ENCODE measurements at regions not wholly inside any gene's neighbourhood (a gene's known extent, or its start where the extent isn't known, plus 50 kb on each side); places are given as distances from the start of the nearest gene placed in this dataset.

- H3K9me3 ChIP-seq (replicated peaks; ENCODE audit: low read length), result no peaks in the 10 kb centered on the region
- H3K9ac ChIP-seq (ENCODE audit: low read depth, low read length), result peak overlapping the region; percentile 77
- no peaks in the 10 kb centered on the region for H3K36me3 ChIP-seq (ENCODE audit: insufficient read depth, low read length)
- peaks cover 43% of the 10 kb centered on the region for H3K4me1 ChIP-seq (ENCODE audit: control insufficient read depth, insufficient read depth, low read length)
- H3K4me3 ChIP-seq (ENCODE audit: low read length), result no peak overlapping the region
- peak overlapping the region; percentile 17 for H3K4me2 ChIP-seq (ENCODE audit: low read length)
- no peaks in the 10 kb centered on the region for H3K27me3 ChIP-seq (ENCODE audit: control insufficient read depth, insufficient read depth, low read length)
Observed at GRCh38 chr2:203789618-203790017, 78.0 kb upstream of the CTLA4 start.

DNA sequence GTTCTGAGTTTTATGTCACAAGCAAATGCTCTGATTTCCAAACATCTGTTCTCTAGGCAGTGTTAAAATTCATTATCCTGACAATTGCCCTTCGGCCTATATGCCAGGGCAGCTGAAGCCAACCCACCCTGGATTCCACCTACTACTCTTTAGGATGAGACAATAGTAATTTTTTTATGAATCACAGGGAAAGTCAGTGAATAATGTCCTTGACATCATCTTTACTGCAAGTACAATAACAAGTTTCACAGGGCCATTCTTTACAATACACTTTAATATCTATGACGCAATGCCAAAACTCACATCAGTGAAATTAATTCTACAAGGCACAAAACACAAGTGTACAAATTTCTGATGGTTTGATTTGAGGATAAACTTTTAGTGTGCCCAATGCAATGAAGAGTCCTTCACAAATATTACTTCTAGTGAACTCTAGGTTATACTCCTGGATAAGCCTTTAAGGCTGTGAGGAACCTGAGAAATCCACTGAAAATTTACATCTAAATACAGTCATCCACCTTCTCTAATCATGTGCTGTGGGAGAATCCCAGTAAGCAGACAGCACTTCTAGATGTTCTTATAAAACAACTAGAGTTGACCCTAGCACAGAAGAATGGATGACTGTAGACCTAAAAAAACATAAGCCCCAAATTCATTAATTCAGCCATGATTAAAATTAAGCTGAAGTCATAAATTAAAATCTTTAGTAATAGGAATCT, 77.3 kb upstream of the CTLA4 start:
- Histone ChIP-seq H3K27me3 (ENCODE audit: control insufficient read depth, insufficient read depth, low read length) (no peaks in the 10 kb centered on the region), H3K36me3 (ENCODE audit: insufficient read depth, low read length) (no peaks in the 10 kb centered on the region), H3K9me3 (replicated peaks; ENCODE audit: low read length) (no peaks in the 10 kb centered on the region), H3K9ac (ENCODE audit: low read depth, low read length) (peak overlapping the region; percentile 77), H3K4me3 (ENCODE audit: low read length) (no peak overlapping the region), H3K4me2 (ENCODE audit: low read length) (peak overlapping the region; percentile 17), H3K4me1 (ENCODE audit: control insufficient read depth, insufficient read depth, low read length) (peaks cover 42% of the 10 kb centered on the region)

DNA sequence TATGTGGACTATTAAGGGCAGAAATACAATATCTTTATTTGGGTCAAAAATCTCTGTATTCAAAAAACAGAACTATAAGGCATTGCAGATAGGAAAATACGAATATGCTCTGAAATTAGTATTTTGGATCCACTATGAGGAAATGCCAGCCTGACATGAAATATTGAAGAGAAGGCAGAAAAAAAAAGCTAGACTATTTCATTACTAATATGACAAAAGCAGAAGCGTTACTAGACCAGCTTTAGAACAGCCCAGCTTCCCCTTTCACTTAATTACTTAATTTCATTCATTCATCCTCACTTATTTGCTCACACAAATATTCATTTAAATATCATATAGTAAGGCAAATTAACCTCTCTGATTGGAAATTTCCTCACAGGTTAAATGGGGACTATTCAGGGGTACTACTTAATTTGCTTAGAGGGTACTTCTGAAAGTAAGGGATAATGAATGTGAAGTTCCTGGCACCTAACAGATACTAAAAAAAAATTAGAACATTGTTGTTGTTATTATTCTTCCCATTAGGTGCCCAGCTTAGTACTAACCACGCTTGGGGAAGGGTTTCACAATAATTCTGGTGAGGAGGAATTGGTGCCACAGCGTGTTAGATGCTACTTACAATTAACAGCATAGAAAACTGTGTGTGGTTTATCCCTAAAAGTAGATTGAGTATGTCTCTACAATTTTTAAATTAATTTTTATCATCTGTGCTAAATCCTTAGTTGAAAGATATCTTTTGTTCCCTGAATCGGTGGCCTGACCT, 71.1 kb upstream of the CTLA4 start:
- no peak overlapping the region for H3K4me3 ChIP-seq (ENCODE audit: low read length)
- H3K9ac ChIP-seq (ENCODE audit: low read depth, low read length), result no peak overlapping the region
- no peaks in the 10 kb centered on the region for H3K36me3 ChIP-seq (ENCODE audit: insufficient read depth, low read length)
- H3K9me3 ChIP-seq (replicated peaks; ENCODE audit: low read length), result no peaks in the 10 kb centered on the region
- H3K27me3 ChIP-seq (ENCODE audit: control insufficient read depth, insufficient read depth, low read length), result no peaks in the 10 kb centered on the region
- no peak overlapping the region for H3K4me2 ChIP-seq (ENCODE audit: low read length)
- peaks cover 28% of the 10 kb centered on the region for H3K4me1 ChIP-seq (ENCODE audit: control insufficient read depth, insufficient read depth, low read length)

DNA sequence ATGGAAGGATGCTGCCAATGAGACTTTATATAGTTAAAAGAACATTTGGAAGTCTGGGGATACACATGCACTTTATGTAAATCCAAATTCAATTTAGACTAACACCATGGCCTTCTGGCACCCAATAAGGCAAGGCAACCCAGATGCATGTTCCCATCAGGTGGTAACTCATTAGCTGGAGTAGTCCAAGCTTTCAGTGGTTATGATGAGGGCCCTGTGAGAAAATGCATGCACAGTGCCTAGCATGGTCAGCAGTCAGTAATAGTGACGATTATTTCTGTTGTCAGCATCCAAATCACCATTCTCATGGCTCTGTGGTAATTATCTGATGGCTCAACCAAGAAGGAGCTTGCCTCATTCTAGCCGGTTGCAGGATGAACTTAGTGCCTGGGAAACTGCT, 70.3 kb upstream of the CTLA4 start:
- Histone ChIP-seq H3K9ac (ENCODE audit: low read depth, low read length) (peak overlapping the region; percentile 59), H3K4me2 (ENCODE audit: low read length) (no peak overlapping the region), H3K9me3 (replicated peaks; ENCODE audit: low read length) (no peaks in the 10 kb centered on the region), H3K27me3 (ENCODE audit: control insufficient read depth, insufficient read depth, low read length) (no peaks in the 10 kb centered on the region), H3K36me3 (ENCODE audit: insufficient read depth, low read length) (no peaks in the 10 kb centered on the region), H3K4me3 (ENCODE audit: low read length) (no peak overlapping the region), H3K4me1 (ENCODE audit: control insufficient read depth, insufficient read depth, low read length) (peaks cover 37% of the 10 kb centered on the region)

DNA sequence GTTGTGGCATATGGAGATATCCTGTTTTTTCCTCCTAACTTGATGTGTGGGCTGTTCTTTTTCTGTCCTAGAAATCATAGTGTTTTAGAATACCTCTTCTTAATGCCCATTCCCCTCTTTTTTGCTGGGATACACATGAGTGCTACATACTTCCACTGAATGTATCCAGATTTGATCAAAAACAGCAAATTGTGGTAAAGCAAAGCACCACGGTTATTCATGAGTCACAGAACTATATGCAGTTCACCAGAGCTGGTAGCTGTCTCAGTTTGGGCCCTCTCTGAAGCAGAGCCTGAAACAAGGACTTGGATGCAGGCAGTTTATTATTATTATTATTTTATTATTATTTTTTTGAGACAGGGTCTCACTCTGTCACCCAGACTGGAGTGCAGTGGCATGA, 69.9 kb upstream of the CTLA4 start:
- no peaks in the 10 kb centered on the region for H3K36me3 ChIP-seq (ENCODE audit: insufficient read depth, low read length)
- peak overlapping the region; percentile 59 for H3K9ac ChIP-seq (ENCODE audit: low read depth, low read length)
- H3K4me3 ChIP-seq (ENCODE audit: low read length), result no peak overlapping the region

GRCh38 chr2:203798296-203799087, 69.1 kb upstream of the CTLA4 start:
- H3K9ac ChIP-seq (ENCODE audit: low read depth, low read length), result peak overlapping the region; percentile 38
- H3K4me2 ChIP-seq (ENCODE audit: low read length), result no peak overlapping the region
- H3K4me1 ChIP-seq (ENCODE audit: control insufficient read depth, insufficient read depth, low read length), result peaks cover 48% of the 10 kb centered on the region
- no peaks in the 10 kb centered on the region for H3K27me3 ChIP-seq (ENCODE audit: control insufficient read depth, insufficient read depth, low read length)
- no peaks in the 10 kb centered on the region for H3K9me3 ChIP-seq (replicated peaks; ENCODE audit: low read length)
- H3K4me3 ChIP-seq (ENCODE audit: low read length), result no peak overlapping the region
- H3K36me3 ChIP-seq (ENCODE audit: insufficient read depth, low read length), result no peaks in the 10 kb centered on the region

More for the DNA sequence above, 69.9 kb upstream of the CTLA4 start:
- H3K4me1 ChIP-seq (ENCODE audit: control insufficient read depth, insufficient read depth, low read length), result peaks cover 41% of the 10 kb centered on the region
- H3K4me2 ChIP-seq (ENCODE audit: low read length), result no peak overlapping the region
- H3K9me3 ChIP-seq (replicated peaks; ENCODE audit: low read length), result no peaks in the 10 kb centered on the region
- no peaks in the 10 kb centered on the region for H3K27me3 ChIP-seq (ENCODE audit: control insufficient read depth, insufficient read depth, low read length)

DNA sequence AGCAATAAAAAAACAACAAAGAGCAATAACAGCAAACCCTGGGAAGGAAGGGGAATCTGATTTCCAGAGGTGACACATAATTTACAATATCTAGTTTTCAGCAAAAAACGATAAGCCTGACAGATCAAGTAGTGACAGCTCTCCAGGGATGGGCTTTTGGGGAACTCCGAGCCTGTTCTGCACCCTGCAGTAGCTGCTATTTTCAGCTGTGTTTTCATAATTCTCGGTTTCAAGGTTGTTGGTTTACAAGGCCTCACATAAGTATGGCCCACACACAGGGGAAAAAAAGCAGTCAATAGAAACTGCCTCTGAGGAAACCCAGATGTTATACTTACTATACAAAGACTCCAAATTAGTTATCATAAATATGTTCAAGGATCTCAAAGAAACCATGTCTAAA, 67.7 kb upstream of the CTLA4 start:
- Histone ChIP-seq H3K36me3 (ENCODE audit: insufficient read depth, low read length) (no peaks in the 10 kb centered on the region), H3K4me1 (ENCODE audit: control insufficient read depth, insufficient read depth, low read length) (peaks cover 59% of the 10 kb centered on the region), H3K4me2 (ENCODE audit: low read length) (no peak overlapping the region), H3K4me3 (ENCODE audit: low read length) (no peak overlapping the region), H3K9me3 (replicated peaks; ENCODE audit: low read length) (no peaks in the 10 kb centered on the region), H3K9ac (ENCODE audit: low read depth, low read length) (no peak overlapping the region), H3K27me3 (ENCODE audit: control insufficient read depth, insufficient read depth, low read length) (no peaks in the 10 kb centered on the region)

- Histone ChIP-seq H3K4me2 (ENCODE audit: low read length) (no peak overlapping the region), H3K9me3 (replicated peaks; ENCODE audit: low read length) (no peaks in the 10 kb centered on the region), H3K4me3 (ENCODE audit: low read length) (no peak overlapping the region), H3K4me1 (ENCODE audit: control insufficient read depth, insufficient read depth, low read length) (peaks cover 65% of the 10 kb centered on the region), H3K27me3 (ENCODE audit: control insufficient read depth, insufficient read depth, low read length) (no peaks in the 10 kb centered on the region), H3K9ac (ENCODE audit: low read depth, low read length) (no peak overlapping the region), H3K36me3 (ENCODE audit: insufficient read depth, low read length) (no peaks in the 10 kb centered on the region)
Observed at GRCh38 chr2:203800783-203801182, 66.8 kb upstream of the CTLA4 start.

DNA sequence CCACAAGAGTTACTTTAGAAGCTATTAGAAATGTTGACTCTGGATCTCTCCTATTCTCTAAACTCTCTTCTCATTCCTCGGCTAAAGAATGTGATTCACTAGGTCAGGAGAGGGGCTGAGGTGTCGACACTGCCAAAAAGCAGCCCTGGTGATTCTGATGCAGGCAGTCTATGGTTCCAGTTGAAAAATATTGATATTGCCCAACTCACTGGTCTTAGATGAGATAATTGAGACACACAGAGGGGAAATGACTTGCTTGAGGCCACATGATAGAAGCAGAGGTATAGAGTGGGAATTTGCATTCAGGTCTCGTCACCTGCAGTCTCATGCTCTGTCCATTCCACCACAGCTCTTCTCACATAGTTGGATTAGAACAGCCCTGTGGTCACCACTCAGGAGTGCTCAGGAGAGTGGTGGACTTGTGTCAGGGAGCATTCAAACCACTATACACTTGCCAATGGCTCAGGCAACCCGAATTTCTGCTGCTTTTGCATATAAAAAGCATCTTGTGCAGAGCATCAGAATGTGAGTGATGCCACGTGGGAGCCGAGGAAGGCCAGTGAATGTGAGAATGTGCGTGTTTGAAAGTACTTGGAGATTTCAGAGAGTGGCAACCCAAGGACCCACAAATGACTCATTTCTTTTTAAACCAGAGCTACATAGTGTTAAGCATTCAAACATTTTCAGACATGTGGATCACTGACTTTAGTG, 65.1 kb upstream of the CTLA4 start:
- Histone ChIP-seq H3K4me2 (ENCODE audit: low read length) (peak overlapping the region; percentile 36), H3K4me1 (ENCODE audit: control insufficient read depth, insufficient read depth, low read length) (peaks cover 74% of the 10 kb centered on the region), H3K9ac (ENCODE audit: low read depth, low read length) (peak overlapping the region; percentile 96), H3K27me3 (ENCODE audit: control insufficient read depth, insufficient read depth, low read length) (no peaks in the 10 kb centered on the region), H3K4me3 (ENCODE audit: low read length) (no peak overlapping the region), H3K9me3 (replicated peaks; ENCODE audit: low read length) (no peaks in the 10 kb centered on the region), H3K36me3 (ENCODE audit: insufficient read depth, low read length) (no peaks in the 10 kb centered on the region)

DNA sequence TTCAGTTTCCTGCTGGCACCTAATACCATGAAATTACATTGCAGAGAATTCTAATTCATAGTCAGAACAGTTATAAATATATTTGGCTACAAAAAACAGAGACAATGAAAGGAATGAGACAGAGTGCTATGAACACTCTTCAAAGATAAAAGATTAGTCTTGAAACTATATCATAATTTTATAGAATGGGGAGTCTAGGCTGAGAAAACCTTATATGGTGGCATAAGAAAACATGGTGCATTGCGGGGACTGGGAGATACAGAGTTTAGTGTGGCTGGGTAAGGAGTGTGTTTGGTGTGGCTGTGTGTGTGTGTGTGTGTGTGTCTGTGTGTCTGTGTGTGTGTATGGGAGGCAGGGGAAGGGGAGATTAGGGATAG, 64.5 kb upstream of the CTLA4 start:
- no peaks in the 10 kb centered on the region for H3K27me3 ChIP-seq (ENCODE audit: control insufficient read depth, insufficient read depth, low read length)
- no peaks in the 10 kb centered on the region for H3K9me3 ChIP-seq (replicated peaks; ENCODE audit: low read length)
- H3K4me2 ChIP-seq (ENCODE audit: low read length), result peak overlapping the region; percentile 60
- H3K4me3 ChIP-seq (ENCODE audit: low read length), result peak overlapping the region; percentile 12
- peaks cover 75% of the 10 kb centered on the region for H3K4me1 ChIP-seq (ENCODE audit: control insufficient read depth, insufficient read depth, low read length)
- no peaks in the 10 kb centered on the region for H3K36me3 ChIP-seq (ENCODE audit: insufficient read depth, low read length)
- peak overlapping the region; percentile 96 for H3K9ac ChIP-seq (ENCODE audit: low read depth, low read length)

DNA sequence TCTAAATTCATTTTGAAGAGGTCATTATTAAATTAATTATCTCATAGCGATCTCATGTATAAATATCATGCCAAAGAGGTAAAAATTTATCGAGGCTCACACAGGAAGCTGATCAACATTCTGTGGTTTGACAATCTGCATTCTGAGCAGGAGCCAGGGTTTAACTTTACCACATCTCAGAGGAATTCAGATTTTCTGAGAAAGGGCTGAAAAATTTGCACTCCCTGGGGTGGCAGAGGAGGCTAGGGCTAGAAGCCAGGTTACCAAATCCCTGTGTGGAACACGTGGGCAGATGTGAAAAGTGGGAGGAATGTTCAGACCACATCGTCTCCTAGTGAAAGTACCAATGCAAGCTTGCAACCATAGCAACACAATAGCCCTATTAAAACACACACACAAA, 63.5 kb upstream of the CTLA4 start:
- H3K36me3 ChIP-seq (ENCODE audit: insufficient read depth, low read length), result no peaks in the 10 kb centered on the region
- no peak overlapping the region for H3K4me3 ChIP-seq (ENCODE audit: low read length)
- H3K9me3 ChIP-seq (replicated peaks; ENCODE audit: low read length), result no peaks in the 10 kb centered on the region
- H3K4me1 ChIP-seq (ENCODE audit: control insufficient read depth, insufficient read depth, low read length), result peaks cover 75% of the 10 kb centered on the region
- peak overlapping the region; percentile 67 for H3K4me2 ChIP-seq (ENCODE audit: low read length)
- H3K27me3 ChIP-seq (ENCODE audit: control insufficient read depth, insufficient read depth, low read length), result no peaks in the 10 kb centered on the region
- peak overlapping the region; percentile 96 for H3K9ac ChIP-seq (ENCODE audit: low read depth, low read length)
